SK-N-SH treated with all-trans-retinoic acid at 6 μM for 48 hours (cell line): ENCODE measurements at regions not wholly inside any gene's neighbourhood (a gene's known extent, or its start where the extent isn't known, plus 50 kb on each side); places are given as distances from the start of the nearest gene placed in this dataset.

Experiments used
- ARNTL ChIP-seq: fragments of 450-650 bp; formaldehyde crosslinking; IDR thresholded peaks from 2 replicates; pipeline ENCODE4 v1.5.0; 2020; ENCODE audit warnings: low read depth, mild to moderate bottlenecking, moderate library complexity, borderline replicate concordance
- BACH2 ChIP-seq: fragments of 250-450 bp; sonication (Bioruptor Pico); IDR thresholded peaks from 2 replicates; pipeline ENCODE4 v1.9.0; 2021; ENCODE audit warnings: mild to moderate bottlenecking, borderline replicate concordance
- RARB ChIP-seq: fragments of 250-450 bp; sonication (Bioruptor Pico); IDR thresholded peaks from 2 replicates; pipeline ENCODE4 v1.8.0; 2021; ENCODE audit warnings: mild to moderate bottlenecking, moderate library complexity
- ZFP3 ChIP-seq: fragments of 250-450 bp; sonication (Bioruptor Pico); IDR thresholded peaks from 2 replicates; pipeline ENCODE4 v1.5.0; 2020; ENCODE audit warnings: mild to moderate bottlenecking, moderate library complexity
- ZFP30 ChIP-seq: fragments of 450-650 bp; formaldehyde crosslinking; IDR thresholded peaks from 2 replicates; pipeline ENCODE4 v1.5.0; 2022; ENCODE audit warnings: mild to moderate bottlenecking, moderate library complexity
- TF ChIP-seq, protein P1 (sequence below): fragments of 250-450 bp; sonication (Bioruptor Pico); IDR thresholded peaks from 2 replicates; pipeline ENCODE4 v1.8.0; 2020; ENCODE audit warnings: mild to moderate bottlenecking, moderate library complexity, borderline replicate concordance

GRCh38 chr19:33903489-33903850 is 106.8 kb downstream of the KCTD15 start:
- TF ChIP-seq RARB (CRISPR knock-in tag) (no peak), ZFP3 (CRISPR knock-in tag) (no peak), BACH2 (CRISPR knock-in tag) (no peak), ARNTL (CRISPR knock-in tag) (no peak), ZFP30 (CRISPR knock-in tag) (no peak)
- TF ChIP-seq, protein P1, sequence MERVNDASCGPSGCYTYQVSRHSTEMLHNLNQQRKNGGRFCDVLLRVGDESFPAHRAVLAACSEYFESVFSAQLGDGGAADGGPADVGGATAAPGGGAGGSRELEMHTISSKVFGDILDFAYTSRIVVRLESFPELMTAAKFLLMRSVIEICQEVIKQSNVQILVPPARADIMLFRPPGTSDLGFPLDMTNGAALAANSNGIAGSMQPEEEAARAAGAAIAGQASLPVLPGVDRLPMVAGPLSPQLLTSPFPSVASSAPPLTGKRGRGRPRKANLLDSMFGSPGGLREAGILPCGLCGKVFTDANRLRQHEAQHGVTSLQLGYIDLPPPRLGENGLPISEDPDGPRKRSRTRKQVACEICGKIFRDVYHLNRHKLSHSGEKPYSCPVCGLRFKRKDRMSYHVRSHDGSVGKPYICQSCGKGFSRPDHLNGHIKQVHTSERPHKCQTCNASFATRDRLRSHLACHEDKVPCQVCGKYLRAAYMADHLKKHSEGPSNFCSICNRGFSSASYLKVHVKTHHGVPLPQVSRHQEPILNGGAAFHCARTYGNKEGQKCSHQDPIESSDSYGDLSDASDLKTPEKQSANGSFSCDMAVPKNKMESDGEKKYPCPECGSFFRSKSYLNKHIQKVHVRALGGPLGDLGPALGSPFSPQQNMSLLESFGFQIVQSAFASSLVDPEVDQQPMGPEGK (CRISPR knock-in tag) = no peak
